ENCODE measurements at regions not wholly inside any gene's neighbourhood (a gene's known extent, or its start where the extent isn't known, plus 50 kb on each side); places are given as distances from the start of the nearest gene placed in this dataset.

DNA sequence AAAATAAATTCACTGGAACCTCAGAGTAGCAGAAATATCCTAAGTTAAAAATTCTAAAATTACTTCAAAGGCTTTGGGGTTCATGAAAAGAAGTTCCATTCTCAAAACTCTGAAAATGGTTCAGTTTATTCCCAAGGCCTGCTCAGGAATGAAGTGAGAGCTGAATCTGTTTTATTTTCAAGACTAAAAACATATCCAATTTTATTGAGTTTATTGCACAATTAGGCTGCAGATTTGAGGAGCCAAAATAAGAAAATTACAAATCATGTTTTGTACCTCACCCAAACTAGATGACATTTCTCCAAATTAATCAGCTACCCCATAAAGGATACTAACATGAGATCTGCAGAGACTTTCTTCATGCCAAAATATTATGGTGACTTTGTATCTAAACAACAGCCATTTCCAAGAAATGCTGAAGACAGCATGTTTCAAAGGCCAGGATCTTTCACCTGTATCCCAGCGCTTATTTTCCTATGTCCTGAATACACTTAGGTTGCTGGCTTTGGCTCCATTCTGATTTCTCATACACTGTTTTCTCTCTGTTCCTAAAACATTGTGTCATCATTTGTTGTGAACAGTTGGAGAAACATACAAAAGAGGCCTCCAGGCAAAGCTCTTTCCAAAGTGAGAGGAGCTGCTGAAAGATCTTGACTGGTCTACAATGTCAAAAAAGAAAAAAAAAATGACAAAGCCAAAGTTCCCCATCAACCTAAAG, 85.7 kb upstream of the F13A1 start:
- Histone ChIP-seq H3K4me3 (ENCODE audit: low read length) (no peak overlapping the region), H3K4me1 (ENCODE audit: insufficient read depth, low read length) (peaks cover 38% of the 10 kb centered on the region), H3K9me3 (ENCODE audit: low read depth, low read length) (no peaks in the 10 kb centered on the region), H3K27me3 (ENCODE audit: insufficient read depth, low read length) (no peaks in the 10 kb centered on the region)

GRCh38 chr6:6406715-6407070, 86.2 kb upstream of the F13A1 start:
- Histone ChIP-seq H3K4me1 (ENCODE audit: insufficient read depth, low read length) (peaks cover 42% of the 10 kb centered on the region), H3K27me3 (ENCODE audit: insufficient read depth, low read length) (no peaks in the 10 kb centered on the region), H3K9me3 (ENCODE audit: low read depth, low read length) (no peaks in the 10 kb centered on the region), H3K4me3 (ENCODE audit: low read length) (no peak overlapping the region)

DNA sequence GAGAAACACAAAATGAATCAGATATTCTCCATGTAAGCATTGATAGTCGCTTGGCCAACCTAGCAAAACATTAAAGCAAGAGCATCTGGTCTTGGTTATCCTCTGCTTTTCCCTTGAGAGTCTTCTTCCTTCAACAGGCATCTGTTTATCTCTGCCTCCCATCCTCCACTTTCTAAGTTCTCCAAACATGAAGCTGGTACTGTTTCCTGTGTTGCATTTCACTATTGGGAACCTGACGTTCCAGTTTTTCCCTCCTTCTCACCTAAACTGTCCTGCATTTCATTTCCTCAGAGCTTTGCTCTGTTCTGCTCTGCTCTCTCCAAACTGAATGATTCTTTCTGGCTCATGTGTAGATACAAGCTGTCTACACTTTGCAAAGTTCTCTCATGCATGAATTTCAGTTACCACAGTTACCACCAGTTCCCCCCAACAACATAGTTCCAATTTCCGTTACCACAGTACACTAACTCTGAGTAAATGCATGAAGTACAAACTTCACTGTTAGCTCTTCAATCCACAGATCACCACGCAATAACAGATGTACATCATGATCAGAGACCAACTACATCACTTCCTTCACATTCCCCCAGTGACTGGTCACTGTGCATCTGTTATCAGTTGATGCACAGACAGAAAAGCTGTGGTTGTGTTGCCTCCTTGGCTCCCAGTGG, 86.7 kb upstream of the F13A1 start:
- Histone ChIP-seq H3K27me3 (ENCODE audit: insufficient read depth, low read length) (no peaks in the 10 kb centered on the region), H3K4me3 (ENCODE audit: low read length) (no peak overlapping the region), H3K9me3 (ENCODE audit: low read depth, low read length) (no peaks in the 10 kb centered on the region), H3K4me1 (ENCODE audit: insufficient read depth, low read length) (peaks cover 46% of the 10 kb centered on the region)

DNA sequence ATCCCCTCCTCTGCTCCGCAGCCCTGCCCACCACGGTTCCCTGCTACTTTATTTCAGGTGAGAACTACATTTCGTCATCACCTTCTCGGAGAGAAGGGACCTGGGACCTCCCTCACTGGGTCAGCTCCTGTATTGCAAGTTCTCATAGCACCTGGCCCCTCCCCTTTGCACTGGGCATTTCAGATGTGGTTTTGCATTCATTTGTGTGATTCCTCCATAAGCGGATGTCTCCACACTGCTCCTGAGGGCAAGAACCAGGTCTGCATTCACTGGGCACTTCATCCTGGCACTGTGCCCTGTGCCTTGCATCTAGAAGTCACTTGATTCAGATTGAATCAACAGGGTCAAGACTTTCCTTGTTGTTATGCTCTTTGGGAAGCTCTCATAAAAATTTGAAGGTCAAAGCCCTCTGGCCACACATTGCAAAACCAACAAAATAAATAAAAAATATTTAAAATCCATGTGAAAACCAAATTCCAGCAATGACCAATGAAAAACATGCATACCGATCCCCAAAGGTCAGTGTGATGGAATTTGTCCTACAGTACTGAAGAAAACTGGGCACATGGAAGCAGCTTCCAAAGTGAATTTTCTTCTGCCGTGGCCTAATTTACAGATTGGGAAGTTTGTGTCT, 89.1 kb upstream of the F13A1 start:
- no peaks in the 10 kb centered on the region for H3K27me3 ChIP-seq (ENCODE audit: insufficient read depth, low read length)
- no peak overlapping the region for H3K4me3 ChIP-seq (ENCODE audit: low read length)
- no peaks in the 10 kb centered on the region for H3K9me3 ChIP-seq (ENCODE audit: low read depth, low read length)
- peaks cover 58% of the 10 kb centered on the region for H3K4me1 ChIP-seq (ENCODE audit: insufficient read depth, low read length)

DNA sequence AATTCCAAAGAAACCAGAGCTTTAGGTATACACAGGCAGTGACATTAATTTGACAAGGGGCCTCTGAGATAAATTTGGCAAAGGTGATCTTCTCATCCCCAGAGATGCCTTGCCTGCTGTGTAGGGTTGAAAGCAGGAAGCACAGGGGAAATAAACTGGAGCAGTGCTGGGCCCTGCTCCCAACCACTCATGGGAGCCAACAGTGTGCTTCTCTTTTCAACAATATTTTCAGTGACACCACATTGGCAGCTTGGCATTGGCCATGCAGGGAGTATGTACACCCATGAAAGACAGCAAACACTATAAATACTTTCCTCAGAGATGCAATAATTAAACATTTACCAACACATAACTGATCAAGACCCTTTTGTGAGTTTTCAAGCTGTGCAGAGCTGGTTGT, 90.7 kb upstream of the F13A1 start:
- no peaks in the 10 kb centered on the region for H3K9me3 ChIP-seq (ENCODE audit: low read depth, low read length)
- H3K4me3 ChIP-seq (ENCODE audit: low read length), result no peak overlapping the region
- peaks cover 60% of the 10 kb centered on the region for H3K4me1 ChIP-seq (ENCODE audit: insufficient read depth, low read length)
- H3K27me3 ChIP-seq (ENCODE audit: insufficient read depth, low read length), result no peaks in the 10 kb centered on the region

- H3K9me3 ChIP-seq (ENCODE audit: low read depth, low read length), result no peaks in the 10 kb centered on the region
- H3K4me1 ChIP-seq (ENCODE audit: insufficient read depth, low read length), result peaks cover 49% of the 10 kb centered on the region
- no peak overlapping the region for H3K4me3 ChIP-seq (ENCODE audit: low read length)
- no peaks in the 10 kb centered on the region for H3K27me3 ChIP-seq (ENCODE audit: insufficient read depth, low read length)
Measured at GRCh38 chr6:6412221-6412620, 91.8 kb upstream of the F13A1 start.

DNA sequence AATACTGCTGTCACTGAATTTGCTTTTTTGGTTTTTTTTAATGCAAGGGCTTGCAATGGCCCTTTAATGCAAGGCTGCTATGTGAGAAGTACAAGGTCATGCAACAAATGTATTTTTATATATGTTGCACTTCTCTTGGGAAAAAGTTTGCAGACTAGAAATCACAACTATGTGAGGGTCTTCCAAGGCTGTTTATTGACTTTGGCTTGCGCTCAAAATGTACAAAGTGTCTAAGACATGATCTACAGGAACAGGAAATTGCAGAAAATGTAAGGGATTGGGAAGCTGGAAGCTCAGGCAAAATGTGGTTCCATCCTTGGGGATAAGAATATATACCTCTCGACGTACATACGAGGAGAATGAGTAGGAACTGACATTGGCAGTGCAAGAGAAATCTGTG, 92.2 kb upstream of the F13A1 start:
- H3K4me1 ChIP-seq (ENCODE audit: insufficient read depth, low read length), result peaks cover 44% of the 10 kb centered on the region
- no peaks in the 10 kb centered on the region for H3K9me3 ChIP-seq (ENCODE audit: low read depth, low read length)
- no peaks in the 10 kb centered on the region for H3K27me3 ChIP-seq (ENCODE audit: insufficient read depth, low read length)
- no peak overlapping the region for H3K4me3 ChIP-seq (ENCODE audit: low read length)

GRCh38 chr6:6414931-6415330, 94.5 kb upstream of the F13A1 start:
- Histone ChIP-seq H3K4me3 (ENCODE audit: low read length) (no peak overlapping the region), H3K4me1 (ENCODE audit: insufficient read depth, low read length) (peaks cover 40% of the 10 kb centered on the region), H3K9me3 (ENCODE audit: low read depth, low read length) (no peaks in the 10 kb centered on the region), H3K27me3 (ENCODE audit: insufficient read depth, low read length) (no peaks in the 10 kb centered on the region)

GRCh38 chr6:6417475-6417874, 97.0 kb upstream of the F13A1 start:
- Histone ChIP-seq H3K27me3 (ENCODE audit: insufficient read depth, low read length) (no peaks in the 10 kb centered on the region), H3K9me3 (ENCODE audit: low read depth, low read length) (no peaks in the 10 kb centered on the region), H3K4me3 (ENCODE audit: low read length) (no peak overlapping the region), H3K4me1 (ENCODE audit: insufficient read depth, low read length) (peaks cover 28% of the 10 kb centered on the region)

GRCh38 chr6:6418421-6418820, 98.0 kb upstream of the F13A1 start:
- peaks cover 20% of the 10 kb centered on the region for H3K4me1 ChIP-seq (ENCODE audit: insufficient read depth, low read length)
- no peaks in the 10 kb centered on the region for H3K27me3 ChIP-seq (ENCODE audit: insufficient read depth, low read length)
- no peak overlapping the region for H3K4me3 ChIP-seq (ENCODE audit: low read length)
- H3K9me3 ChIP-seq (ENCODE audit: low read depth, low read length), result peaks cover 6% of the 10 kb centered on the region

DNA sequence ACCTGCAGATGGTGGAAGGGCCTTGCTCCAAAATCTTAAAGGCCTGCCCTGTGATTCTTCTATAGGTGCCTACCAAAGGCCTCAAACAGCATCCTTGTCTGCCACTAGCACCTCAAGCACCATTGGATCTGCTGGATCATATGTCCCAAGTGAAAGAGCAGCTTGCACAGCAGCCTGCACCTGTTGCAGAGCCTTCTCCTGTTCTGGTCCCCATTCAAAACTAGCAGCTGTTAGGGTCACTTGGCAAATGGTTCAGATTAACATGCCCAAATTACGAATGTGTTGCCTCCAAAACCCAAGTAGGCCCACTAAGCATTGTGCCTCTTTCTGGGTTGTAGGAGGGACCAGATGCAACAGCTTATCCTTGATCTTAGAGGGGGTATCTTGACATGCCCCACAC, 99.6 kb upstream of the F13A1 start:
- Histone ChIP-seq H3K27me3 (ENCODE audit: insufficient read depth, low read length) (no peaks in the 10 kb centered on the region), H3K9me3 (ENCODE audit: low read depth, low read length) (peaks cover 22% of the 10 kb centered on the region), H3K4me3 (ENCODE audit: low read length) (no peak overlapping the region), H3K4me1 (ENCODE audit: insufficient read depth, low read length) (peaks cover 5% of the 10 kb centered on the region)

DNA sequence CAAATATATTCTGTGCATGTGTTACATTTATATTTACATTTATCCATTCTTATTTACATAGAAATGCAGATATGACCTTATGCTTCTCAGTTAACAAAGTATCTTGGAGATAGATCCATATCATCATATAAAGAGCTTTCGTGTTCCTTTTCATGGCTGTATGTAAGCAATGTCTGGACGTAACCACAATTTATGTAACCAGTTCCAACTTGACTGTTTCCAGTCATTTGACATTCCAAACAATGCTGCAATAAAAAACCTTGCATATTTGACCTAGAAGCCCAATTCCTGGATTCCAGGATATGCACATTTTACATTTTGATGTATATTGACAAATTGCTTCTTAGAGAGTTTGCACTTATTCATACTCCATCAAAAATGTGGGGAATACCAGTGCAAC, 113.7 kb upstream of the F13A1 start:
- Histone ChIP-seq H3K9me3 (ENCODE audit: low read depth, low read length) (no peaks in the 10 kb centered on the region), H3K27me3 (ENCODE audit: insufficient read depth, low read length) (peaks cover 4% of the 10 kb centered on the region), H3K4me1 (ENCODE audit: insufficient read depth, low read length) (no peaks in the 10 kb centered on the region), H3K4me3 (ENCODE audit: low read length) (no peak overlapping the region)

DNA sequence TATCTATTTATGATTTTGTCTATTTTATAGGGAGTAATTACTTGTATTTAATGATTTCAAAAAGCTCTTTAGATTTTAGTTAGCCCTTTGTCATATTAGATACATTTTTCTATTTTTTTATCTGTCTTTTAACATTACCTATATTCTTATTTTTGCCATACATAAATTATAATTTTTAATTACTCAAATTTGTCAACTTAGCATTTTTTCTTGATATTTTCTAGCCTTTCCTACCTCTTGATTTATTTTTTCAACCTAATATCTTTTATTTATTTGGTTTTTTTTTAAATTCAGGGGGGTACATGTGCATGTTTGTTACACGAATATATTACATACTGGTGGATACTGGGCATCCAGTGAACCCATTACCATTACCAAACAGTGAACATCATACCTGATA, 114.3 kb upstream of the F13A1 start:
- H3K4me3 ChIP-seq (ENCODE audit: low read length), result no peak overlapping the region

DNA sequence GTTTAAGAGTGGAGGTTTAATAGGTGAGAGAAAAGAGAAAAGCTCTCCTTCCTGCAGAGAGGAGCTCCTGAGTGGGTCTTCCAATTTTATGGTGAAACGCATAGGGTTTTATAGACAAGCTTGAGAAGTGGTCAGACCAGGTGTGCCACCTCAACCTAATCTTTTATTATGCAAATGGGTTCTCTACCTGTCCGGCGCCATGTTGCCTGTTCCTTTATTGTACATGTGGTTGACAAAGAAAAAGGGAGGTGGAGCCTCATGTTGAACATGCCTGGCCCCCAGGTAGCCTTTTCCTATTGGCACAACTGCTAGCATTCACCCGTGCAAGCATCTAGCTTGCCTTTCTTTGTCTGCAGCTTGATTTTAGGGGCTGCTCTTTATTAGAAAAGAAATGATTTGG, 115.9 kb upstream of the F13A1 start:
- no peaks in the 10 kb centered on the region for H3K9me3 ChIP-seq (ENCODE audit: low read depth, low read length)
- H3K4me3 ChIP-seq (ENCODE audit: low read length), result no peak overlapping the region
- H3K4me1 ChIP-seq (ENCODE audit: insufficient read depth, low read length), result no peaks in the 10 kb centered on the region
- H3K27me3 ChIP-seq (ENCODE audit: insufficient read depth, low read length), result peaks cover 4% of the 10 kb centered on the region

More for the DNA sequence above, 114.3 kb upstream of the F13A1 start:
- H3K27me3 ChIP-seq (ENCODE audit: insufficient read depth, low read length), result peaks cover 4% of the 10 kb centered on the region
- H3K9me3 ChIP-seq (ENCODE audit: low read depth, low read length), result no peaks in the 10 kb centered on the region
- no peaks in the 10 kb centered on the region for H3K4me1 ChIP-seq (ENCODE audit: insufficient read depth, low read length)

GRCh38 chr6:6436946-6437345, 116.5 kb upstream of the F13A1 start:
- Histone ChIP-seq H3K4me3 (ENCODE audit: low read length) (no peak overlapping the region), H3K9me3 (ENCODE audit: low read depth, low read length) (no peaks in the 10 kb centered on the region), H3K27me3 (ENCODE audit: insufficient read depth, low read length) (peaks cover 4% of the 10 kb centered on the region), H3K4me1 (ENCODE audit: insufficient read depth, low read length) (no peaks in the 10 kb centered on the region)

DNA sequence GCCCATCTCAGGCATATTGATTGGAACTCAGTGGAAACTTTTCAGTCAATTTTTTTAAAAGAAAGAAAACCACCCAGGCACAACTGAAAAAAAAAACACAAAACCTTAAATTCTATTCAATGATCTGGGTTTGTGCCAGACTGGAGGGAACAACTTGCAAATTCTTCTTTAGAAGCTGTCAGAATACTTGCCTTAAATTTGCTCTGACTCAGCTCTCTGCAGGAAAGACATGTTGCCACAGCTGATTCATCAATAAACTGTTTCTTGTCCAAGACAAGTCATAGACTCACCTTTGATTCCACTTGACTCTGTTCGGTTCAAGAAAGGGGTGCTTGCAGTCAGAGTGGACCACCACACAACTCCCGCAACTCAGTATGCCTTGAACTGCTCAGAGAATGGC, 117.8 kb upstream of the F13A1 start:
- Histone ChIP-seq H3K9me3 (ENCODE audit: low read depth, low read length) (no peaks in the 10 kb centered on the region), H3K27me3 (ENCODE audit: insufficient read depth, low read length) (peaks cover 4% of the 10 kb centered on the region), H3K4me3 (ENCODE audit: low read length) (no peak overlapping the region), H3K4me1 (ENCODE audit: insufficient read depth, low read length) (no peaks in the 10 kb centered on the region)

Data from mononuclear cell (primary cell).